HFFc6 (cell line): ENCODE measurements at regions not wholly inside any gene's neighbourhood (a gene's known extent, or its start where the extent isn't known, plus 50 kb on each side); places are given as distances from the start of the nearest gene placed in this dataset.
A peak's percentile ranks its signal among the peaks of the same experiment; 100 is the strongest.
"Not testable (repeated sequence)": the region's sequence is repeated elsewhere in the genome, so short reads cannot be mapped to it uniquely, and the experiment has no call there.

ENCODE experiments used
- DNase-seq: peaks from one replicate; pipeline ENCODE4 v3.0.0-alpha.2; 2018
- H3K27ac Mint-ChIP-seq: 2 replicates; pipeline ENCODE4 v1.8.0; 2020; ENCODE audit warnings: mild to moderate bottlenecking, mixed read lengths
- H3K27me3 Mint-ChIP-seq: 2 replicates; pipeline ENCODE4 v1.8.0; 2021; ENCODE audit warnings: mild to moderate bottlenecking, moderate library complexity, mixed read lengths; ENCODE audit not compliant: insufficient read depth
- H3K36me3 Mint-ChIP-seq: 2 replicates; pipeline ENCODE4 v1.8.0; 2021; ENCODE audit warnings: low read depth, mixed read lengths
- H3K4me1 Mint-ChIP-seq: 2 replicates; pipeline ENCODE4 v1.8.0; 2020; ENCODE audit warnings: low read depth, mixed read lengths
- H3K4me3 Mint-ChIP-seq: 2 replicates; pipeline ENCODE4 v1.8.0; 2020; ENCODE audit warnings: mild to moderate bottlenecking, moderate library complexity, mixed read lengths
- H3K9me3 Mint-ChIP-seq: 2 replicates; pipeline ENCODE4 v1.8.0; 2020; ENCODE audit warnings: mild to moderate bottlenecking, mixed read lengths
- TF ChIP-seq, protein P1 (sequence below): fragments of 200-600 bp; sonication (generic); IDR thresholded peaks from 2 replicates; pipeline ENCODE4 v1.5.0; 2021; ENCODE audit warnings: antibody characterized with exemption, mild to moderate bottlenecking

GRCh38 chr4:71214578-71214977, 124.2 kb upstream of the SLC4A4 start:
- TF ChIP-seq, protein P1, sequence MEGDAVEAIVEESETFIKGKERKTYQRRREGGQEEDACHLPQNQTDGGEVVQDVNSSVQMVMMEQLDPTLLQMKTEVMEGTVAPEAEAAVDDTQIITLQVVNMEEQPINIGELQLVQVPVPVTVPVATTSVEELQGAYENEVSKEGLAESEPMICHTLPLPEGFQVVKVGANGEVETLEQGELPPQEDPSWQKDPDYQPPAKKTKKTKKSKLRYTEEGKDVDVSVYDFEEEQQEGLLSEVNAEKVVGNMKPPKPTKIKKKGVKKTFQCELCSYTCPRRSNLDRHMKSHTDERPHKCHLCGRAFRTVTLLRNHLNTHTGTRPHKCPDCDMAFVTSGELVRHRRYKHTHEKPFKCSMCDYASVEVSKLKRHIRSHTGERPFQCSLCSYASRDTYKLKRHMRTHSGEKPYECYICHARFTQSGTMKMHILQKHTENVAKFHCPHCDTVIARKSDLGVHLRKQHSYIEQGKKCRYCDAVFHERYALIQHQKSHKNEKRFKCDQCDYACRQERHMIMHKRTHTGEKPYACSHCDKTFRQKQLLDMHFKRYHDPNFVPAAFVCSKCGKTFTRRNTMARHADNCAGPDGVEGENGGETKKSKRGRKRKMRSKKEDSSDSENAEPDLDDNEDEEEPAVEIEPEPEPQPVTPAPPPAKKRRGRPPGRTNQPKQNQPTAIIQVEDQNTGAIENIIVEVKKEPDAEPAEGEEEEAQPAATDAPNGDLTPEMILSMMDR = no peak
- H3K4me1 Mint-ChIP-seq = peaks cover 56% of the 10 kb centered on the region
- H3K36me3 Mint-ChIP-seq = peaks cover 14% of the 10 kb centered on the region
- H3K27me3 Mint-ChIP-seq = no peaks in the 10 kb centered on the region
- H3K27ac Mint-ChIP-seq = no peak overlapping the region
- no peak overlapping the region for H3K4me3 Mint-ChIP-seq
- H3K9me3 Mint-ChIP-seq = no peaks in the 10 kb centered on the region
- DNase-seq = no peak

- DNase-seq = no peak
- TF ChIP-seq, protein P1 = no peak
- no peak overlapping the region for H3K27ac Mint-ChIP-seq
- H3K9me3 Mint-ChIP-seq = no peaks in the 10 kb centered on the region
- no peak overlapping the region for H3K4me3 Mint-ChIP-seq
- H3K27me3 Mint-ChIP-seq = no peaks in the 10 kb centered on the region
- peaks cover 44% of the 10 kb centered on the region for H3K4me1 Mint-ChIP-seq
- H3K36me3 Mint-ChIP-seq = peaks cover 21% of the 10 kb centered on the region
Observed at GRCh38 chr4:71216316-71216959, 122.4 kb upstream of the SLC4A4 start.

DNA sequence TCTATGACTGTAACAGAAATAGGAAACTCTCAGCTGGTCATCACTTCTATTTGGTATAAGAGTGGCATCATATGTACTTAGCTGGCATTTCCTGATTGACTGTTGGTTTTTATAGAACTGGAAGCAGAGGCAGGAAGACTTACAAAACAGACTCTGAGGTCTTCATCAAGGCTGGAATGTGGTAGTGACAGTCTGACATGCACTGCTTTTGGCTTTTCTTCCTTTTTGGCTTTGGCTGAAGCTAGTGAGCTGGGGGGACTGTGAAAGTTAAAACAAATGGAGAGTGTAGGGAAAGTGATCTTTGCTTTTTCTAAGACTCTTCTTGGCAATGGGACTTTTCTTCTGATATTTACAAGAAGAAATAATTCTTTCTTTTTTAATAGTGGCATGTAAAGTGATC, 121.1 kb upstream of the SLC4A4 start:
- no peak overlapping the region for H3K4me3 Mint-ChIP-seq
- peaks cover 44% of the 10 kb centered on the region for H3K4me1 Mint-ChIP-seq

GRCh38 chr4:71220848-71221247, 118.0 kb upstream of the SLC4A4 start:
- DNase-seq, H3K9me3 Mint-ChIP-seq, H3K27ac Mint-ChIP-seq, H3K4me3 Mint-ChIP-seq, H3K27me3 Mint-ChIP-seq: not testable (repeated sequence)
- Mint-ChIP-seq H3K4me1 (peaks cover 49% of the 10 kb centered on the region), H3K36me3 (peaks cover 26% of the 10 kb centered on the region)

More for the DNA sequence above, 121.1 kb upstream of the SLC4A4 start:
- peak overlapping the region; percentile 46 for H3K27ac Mint-ChIP-seq
- H3K9me3 Mint-ChIP-seq = no peaks in the 10 kb centered on the region
- TF ChIP-seq, protein P1 = no peak
- no peaks in the 10 kb centered on the region; the same call in 1 of the 2 replicates for H3K27me3 Mint-ChIP-seq
- DNase-seq = no peak
- H3K36me3 Mint-ChIP-seq = peaks cover 21% of the 10 kb centered on the region

DNA sequence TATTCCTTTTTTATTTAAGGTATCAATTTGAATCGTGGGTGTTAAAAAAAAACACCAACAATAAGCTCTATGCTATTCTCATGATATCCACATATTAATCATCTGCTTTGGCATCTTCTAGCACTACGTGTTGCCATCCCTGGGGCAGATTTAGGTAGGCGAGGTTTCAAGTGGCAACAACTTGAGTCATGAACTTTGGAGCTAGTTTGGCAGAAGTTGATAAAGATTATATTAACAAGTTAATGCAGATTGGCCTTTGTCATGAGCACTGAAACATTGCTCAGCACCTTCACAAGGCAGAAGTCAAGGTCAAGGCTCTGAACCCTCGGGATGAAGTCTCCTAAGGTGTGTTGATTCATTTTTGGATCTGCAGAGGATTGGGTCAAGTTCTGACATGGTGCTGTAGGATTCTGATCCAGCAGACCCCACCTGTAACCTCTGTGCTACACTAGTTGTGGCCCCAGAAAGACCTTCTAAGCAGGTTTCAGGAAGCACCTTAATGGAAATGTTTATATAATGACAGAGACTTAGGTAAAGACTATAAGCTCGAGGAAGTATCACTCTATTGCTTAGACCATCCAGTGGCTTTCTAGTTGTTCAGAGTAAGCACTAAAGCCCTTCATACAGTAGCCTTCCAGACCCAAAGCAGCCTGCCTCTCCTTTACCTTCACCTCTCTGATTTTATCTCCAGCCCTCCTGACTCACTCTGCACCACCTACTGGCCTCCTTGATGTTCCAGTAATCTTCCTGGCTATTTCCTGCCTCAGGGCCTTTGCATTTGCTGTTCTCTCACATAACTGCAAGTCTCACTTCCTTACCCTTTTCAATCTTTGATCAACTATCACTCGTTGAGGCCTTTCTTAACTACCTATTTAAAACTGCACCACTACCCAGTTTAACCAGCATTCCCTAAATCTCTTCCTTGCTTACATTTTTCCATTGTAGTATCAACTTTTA, 117.0 kb upstream of the SLC4A4 start:
- DNase-seq = no peak
- Mint-ChIP-seq H3K27me3 (no peaks in the 10 kb centered on the region; the same call in 1 of the 2 replicates), H3K4me3 (no peak overlapping the region), H3K4me1 (peaks cover 49% of the 10 kb centered on the region), H3K9me3 (no peaks in the 10 kb centered on the region), H3K36me3 (peaks cover 26% of the 10 kb centered on the region), H3K27ac (no peak overlapping the region)
- TF ChIP-seq, protein P1 = no peak

DNA sequence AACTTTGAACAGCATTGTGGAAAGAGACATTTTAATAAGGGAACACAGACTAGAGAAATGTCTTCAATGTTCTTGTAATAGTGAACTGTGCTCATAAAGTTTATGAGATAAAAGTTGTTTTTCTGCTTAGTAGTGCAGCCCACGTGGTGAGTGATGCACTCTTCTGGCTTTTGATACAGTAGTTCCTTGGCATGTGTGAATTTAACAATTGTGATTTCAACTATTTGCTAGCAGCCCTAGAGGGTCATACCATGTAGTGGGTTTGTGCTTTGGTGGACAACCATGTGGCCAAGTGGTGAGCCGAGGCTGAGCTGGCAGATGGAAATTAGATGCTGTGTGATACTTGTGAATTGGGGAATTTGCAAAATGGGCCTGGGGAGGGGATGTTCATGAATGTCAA, 116.2 kb upstream of the SLC4A4 start:
- Mint-ChIP-seq H3K4me3 (no peak overlapping the region), H3K9me3 (no peaks in the 10 kb centered on the region), H3K27me3 (no peaks in the 10 kb centered on the region; the same call in 1 of the 2 replicates), H3K4me1 (peaks cover 53% of the 10 kb centered on the region), H3K27ac (no peak overlapping the region), H3K36me3 (peaks cover 26% of the 10 kb centered on the region)
- TF ChIP-seq, protein P1 = no peak
- DNase-seq = peak; percentile 57
